GM19043 (cell line): ENCODE measurements at regions not wholly inside any gene's neighbourhood (a gene's known extent, or its start where the extent isn't known, plus 50 kb on each side); places are given as distances from the start of the nearest gene placed in this dataset.

Experiments used
- ATAC-seq: cut with Tn5 transposase; IDR thresholded peaks from one replicate; pipeline ENCODE4 v1.9.1; 2021; ENCODE audit warnings: low read depth; ENCODE audit not compliant: unreplicated experiment

DNA sequence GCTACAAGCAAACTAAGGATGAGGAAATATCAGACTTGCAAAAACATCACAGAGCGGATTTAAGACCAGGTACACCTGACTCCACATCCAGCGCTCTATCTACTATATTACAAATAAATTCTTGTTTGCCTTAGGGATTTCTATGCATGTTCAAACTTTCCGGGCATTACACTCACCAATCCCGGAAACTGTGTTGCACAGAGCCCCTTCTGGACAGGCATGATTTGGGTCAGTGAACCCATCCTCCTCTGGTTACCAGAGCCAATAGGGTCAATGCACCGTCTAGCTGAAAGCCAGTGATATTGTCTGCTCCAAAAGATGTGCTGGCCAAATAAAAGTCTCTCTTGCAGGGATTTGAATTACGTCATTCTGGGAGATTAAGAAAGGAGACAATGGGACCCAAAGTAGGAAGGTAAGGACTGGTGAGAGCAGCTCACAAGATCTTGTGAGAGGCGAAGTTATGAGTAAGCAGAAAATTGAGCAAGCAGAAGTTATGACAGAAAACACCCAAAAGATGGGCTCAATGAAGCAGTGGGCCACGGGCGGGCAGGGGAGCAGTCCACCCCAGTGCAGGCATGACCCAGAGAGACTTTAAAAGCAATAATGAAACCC is 155.8 kb upstream of the RAI14 start:
- no peak for ATAC-seq

DNA sequence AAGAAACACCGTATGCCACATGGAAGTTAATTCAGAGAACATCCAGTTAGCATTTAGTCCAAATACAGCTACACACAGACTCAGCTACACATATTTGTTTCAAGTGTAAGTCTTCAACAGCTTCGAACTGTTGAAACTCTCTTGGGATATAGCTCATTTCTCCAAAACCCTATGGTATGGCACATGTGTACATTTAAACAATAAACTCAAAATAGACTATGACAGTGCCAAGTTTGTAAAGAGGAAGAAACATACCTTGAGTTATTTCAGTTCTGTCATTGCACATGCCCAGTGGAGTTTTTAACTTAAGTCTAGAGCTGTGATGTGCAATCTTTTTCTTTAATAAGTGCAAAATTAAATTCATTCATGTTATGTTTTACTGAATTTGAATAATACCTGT is 155.1 kb upstream of the RAI14 start:
- no peak for ATAC-seq

DNA sequence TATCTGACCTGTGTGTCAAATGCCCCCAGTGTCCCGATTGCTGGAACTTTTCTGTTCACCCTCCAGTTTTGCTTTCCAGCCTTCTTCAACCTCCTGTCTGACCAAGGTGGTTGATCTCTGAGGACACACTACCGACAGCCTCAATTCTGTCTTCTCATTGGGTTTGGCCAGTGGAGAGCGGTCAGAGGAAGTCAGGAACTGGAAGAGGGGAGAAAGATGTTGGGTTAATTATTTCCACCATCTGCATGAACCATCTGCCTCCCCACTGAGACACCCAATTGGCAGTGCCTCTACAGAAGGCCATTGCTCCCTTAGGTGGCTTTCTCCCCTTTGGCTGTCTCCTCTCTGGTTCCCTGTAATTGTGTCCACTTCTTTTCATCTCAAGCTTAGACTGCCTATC is 154.3 kb upstream of the RAI14 start:
- no peak for ATAC-seq

GRCh38 chr5:34502581-34502980 is 153.5 kb upstream of the RAI14 start:
- ATAC-seq = no peak

DNA sequence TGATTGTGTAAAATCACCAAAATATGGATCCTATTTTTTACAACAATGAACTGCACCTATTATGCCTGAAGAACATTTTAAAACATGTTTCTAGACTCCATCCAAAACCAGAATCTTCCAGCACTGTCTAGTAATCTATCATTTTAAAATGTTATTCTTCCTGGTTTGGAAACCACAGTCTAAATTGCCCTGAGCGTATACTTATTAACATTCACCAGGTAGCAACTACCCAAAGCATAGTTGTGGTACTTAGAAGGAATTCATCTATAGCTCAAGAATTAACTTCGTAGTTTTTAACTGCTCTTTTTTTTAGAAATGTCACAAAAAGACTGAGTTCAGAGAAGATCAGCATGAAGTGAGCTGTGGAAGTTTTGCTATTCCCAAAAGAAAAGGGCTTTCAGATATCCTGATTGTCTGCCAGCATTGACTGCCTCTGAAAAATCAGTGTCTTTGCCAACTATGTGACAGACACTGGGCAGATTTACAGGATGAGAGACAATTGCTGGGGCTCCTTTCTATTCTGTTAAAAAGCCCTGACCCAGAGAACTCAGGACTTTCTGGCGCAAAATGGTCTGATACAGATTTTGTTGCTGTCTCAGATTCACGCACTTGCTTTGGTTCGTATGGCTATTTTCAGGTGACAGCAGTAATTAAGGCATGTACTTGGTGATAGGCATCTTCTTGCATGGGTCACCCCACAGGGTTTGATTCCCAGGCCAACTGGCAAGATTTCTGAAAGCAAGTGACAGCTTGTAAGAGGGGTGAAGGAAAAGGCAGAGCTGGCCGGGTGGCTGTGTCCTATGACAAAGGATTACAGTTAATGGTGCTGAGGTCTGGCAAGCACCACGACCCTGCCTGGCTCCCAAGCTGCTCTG is 152.5 kb upstream of the RAI14 start:
- no peak for ATAC-seq

GRCh38 chr5:34504967-34505366 is 151.2 kb upstream of the RAI14 start:
- no peak for ATAC-seq

DNA sequence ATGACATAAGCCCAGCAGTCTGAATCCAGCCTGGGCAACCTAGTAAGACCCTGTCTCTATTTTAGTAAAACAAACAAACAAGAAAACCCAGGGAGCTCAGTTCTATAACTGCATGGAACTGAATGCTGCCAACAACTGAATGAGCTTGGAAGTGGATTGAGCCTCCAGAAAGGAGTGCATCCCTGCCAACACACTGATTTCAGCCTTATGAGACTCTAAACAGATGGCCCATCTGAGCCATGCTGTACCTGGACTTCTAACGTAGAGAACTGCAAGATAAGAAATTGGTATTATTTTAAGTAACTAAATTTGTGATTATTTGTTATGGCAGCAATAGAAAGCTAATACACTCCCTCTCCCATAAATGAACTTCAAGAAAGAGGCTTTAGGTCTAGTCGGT is 150.4 kb upstream of the RAI14 start:
- no peak for ATAC-seq

DNA sequence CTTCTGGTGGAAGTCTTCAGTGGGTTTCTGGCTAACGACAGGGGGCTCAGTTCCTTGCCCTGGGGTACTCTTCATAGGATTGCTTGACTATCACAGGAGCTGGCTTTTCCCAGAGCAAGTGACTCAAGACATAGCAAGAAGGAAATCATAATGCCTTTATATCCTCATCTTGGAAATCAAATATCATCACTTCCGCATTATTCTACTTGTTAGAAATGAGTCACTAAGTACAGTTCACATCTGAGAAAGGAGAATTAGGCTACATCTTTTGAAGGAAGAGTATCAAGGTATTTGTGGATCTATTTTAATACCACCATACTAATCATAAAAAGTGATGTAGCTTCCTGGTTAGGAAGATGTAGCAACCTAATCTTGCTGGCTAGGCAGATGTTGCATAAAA is 148.2 kb upstream of the RAI14 start:
- no peak for ATAC-seq

DNA sequence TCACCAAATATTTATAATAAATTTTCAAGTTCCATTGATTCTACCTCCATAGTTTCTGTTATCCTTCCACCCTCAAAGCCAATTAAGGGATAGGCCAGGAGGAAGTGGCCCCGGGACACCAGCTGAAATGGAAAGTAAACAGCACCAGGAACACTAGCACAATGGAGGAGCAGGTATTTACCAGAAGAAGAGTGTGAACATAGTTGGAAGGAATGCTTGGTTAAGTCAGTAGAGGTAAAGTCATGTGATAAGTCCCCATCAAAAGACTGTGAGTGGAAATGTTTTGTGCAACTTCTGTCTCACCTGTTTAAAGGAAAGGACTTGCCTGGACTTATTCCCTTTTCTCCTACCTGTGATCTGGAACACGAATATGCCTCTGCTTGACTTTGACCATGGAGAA is 146.7 kb upstream of the RAI14 start:
- ATAC-seq = no peak

DNA sequence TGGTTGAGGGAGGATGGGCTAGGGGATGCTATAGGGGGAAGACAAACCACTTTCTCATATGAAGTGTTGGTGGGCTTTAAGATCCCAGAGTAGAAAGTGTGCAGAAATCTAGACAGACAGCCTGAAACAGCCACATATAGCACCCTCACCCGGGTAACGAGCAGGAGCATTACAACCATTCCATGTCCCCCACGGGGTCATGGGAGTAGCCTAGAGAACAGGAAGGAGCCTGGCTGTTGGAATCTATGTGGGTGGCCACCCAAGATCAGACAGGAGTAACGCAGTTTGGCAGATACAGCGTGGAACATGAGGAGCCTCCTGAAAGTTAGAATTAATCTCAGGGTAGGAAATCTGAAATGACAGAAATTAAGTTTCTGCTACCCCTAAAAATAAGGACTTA is 146.1 kb upstream of the RAI14 start:
- ATAC-seq = no peak

DNA sequence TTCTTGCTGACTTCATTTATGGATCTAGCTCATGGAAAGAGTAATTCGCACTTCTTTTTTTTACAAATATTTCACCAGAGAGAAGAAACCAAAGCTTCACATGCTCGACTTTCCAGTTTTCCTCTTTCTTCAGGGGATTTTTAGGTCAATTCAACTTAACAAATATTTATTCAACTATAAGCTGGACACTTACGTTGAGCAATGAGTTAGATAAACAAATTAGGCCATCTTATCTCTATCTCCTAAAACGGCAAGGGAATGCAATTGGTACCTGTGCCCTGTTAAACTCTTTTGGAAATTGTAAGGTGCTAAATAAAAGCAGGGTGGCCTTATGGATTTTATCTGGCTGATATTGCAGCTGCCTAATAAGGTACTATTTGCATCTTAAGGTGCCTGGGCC is 145.1 kb upstream of the RAI14 start:
- no peak for ATAC-seq

GRCh38 chr5:34511481-34511880 is 144.6 kb upstream of the RAI14 start:
- no peak for ATAC-seq

GRCh38 chr5:34511915-34512314 is 144.2 kb upstream of the RAI14 start:
- no peak for ATAC-seq

DNA sequence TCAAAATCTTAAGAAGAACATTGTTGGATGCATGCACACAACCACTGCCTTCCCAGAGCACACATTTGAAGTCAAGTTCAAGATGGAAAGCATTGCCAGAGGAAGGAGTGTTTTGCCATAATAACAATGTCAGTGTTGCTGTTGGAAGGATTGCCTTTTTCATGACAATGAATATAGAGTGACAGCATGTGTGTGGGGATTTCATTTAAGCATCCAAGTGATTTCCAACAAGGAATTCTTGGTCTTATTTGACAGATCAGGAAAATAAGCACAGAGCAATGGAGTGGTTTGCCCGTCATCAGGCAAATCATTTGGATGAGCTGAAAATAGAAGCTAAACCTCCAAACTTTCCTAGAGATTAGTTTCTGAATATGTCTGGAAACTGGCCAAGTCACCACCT is 140.0 kb upstream of the RAI14 start:
- no peak for ATAC-seq

GRCh38 chr5:34516686-34517085 is 139.4 kb upstream of the RAI14 start:
- no peak for ATAC-seq

DNA sequence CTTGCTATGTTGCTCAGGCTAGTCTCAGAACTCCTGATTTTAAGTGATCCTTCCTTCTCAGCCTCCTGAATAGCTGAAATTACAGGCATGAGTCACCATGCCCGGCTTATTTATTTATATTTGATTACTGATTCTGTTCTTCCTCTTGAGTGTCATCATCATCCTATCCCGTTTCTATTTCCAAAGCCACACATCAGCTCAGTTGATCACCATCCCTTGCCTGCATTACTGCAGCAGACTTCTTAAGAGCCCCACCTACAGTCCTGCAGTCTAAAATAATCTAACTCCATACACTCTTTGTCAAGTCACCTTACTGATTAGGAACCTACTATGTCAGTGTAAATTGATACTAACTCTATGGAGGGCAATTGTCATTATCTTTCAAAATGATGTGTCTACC is 138.9 kb upstream of the RAI14 start:
- ATAC-seq = no peak

DNA sequence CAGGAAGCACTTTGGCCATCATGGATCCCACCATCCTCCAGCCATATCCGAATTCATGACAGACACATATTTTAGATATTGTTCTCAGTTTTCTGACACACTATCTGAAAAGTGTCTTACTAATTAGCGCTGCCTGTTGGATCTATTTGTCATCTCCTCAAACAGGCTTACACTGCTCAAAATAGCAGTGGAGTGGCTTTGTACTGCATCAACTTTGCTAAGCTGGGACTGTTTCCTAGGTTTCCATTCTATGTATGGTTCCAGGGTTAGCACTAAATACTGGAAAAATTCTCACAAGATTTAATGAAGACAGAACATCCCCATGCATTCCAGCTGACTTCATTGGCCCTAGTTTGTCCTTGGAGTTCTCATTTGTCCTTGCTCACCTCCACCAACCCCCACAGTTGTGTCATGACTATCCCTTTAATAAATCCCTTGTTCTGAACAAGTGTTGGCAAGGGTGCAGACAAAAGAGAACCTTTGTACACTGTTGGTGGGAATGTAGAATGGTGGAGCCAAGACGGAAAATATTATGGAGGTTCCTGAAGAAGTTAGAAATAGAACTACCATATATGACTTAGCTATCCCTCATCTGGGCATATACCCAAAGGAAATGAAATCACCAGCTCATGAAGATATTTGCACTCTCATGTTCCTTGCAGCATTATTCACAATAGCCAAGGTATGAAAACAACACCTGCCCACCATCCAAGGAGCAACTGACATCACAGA is 136.5 kb upstream of the RAI14 start:
- ATAC-seq = no peak

GRCh38 chr5:34521628-34522290 is 134.4 kb upstream of the RAI14 start:
- ATAC-seq = no peak

GRCh38 chr5:34522599-34523386 is 133.3 kb upstream of the RAI14 start:
- ATAC-seq = peak; percentile 84

DNA sequence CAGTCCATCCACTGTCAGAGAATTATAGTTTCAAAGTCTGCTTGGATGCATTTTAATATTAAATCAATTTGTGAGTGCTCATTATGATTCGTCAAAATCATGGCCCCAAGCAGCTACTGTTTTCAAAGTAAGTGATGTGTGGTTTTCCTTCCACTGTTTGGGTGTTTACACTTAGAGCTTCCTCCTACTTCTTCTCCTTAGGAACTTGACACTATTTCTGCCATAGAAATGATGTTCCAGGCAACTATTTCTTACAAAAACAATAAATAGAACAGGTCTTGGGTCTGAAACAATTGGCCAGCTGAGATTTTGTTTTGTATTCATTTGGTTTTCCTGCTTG is 132.8 kb upstream of the RAI14 start:
- ATAC-seq = no peak
